ENCODE measurements at regions not wholly inside any gene's neighbourhood (a gene's known extent, or its start where the extent isn't known, plus 50 kb on each side); places are given as distances from the start of the nearest gene placed in this dataset.

DNA sequence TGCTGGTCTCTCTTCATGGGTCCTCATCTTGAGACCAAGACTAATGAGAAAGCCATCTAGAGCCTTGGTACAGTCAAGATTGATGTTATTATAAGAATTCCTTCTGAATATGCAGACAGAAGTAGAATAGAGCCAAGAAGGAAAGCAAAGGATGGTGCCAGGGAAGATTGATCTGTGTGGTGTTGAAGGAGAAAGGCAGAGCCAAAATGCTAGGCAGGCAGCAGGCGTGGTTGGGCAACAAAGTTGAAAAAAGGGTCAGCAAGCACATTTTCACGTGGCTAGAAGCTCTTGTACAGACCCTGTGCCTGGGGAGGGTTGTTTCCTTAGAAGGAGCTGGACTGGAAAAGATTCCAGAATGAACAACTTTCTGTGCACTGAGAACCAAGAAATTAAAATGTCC lies 319.7 kb upstream of the ARGLU1 start:
- FAIRE-seq (no peak), DNase-seq (ENCODE audit: low read depth) (peak; percentile 9)
- Histone ChIP-seq H3K27me3 (ENCODE audit: insufficient read depth, low read length) (no peaks in the 10 kb centered on the region), H3K4me3 (ENCODE audit: insufficient read depth, low read depth, low read length) (no peak overlapping the region), H3K27ac (ENCODE audit: low read depth, low read length) (no peak overlapping the region), H3K36me3 (ENCODE audit: insufficient read depth, low read length) (no peaks in the 10 kb centered on the region), H3K4me2 (ENCODE audit: low read length) (no peak overlapping the region), H3K9me3 (ENCODE audit: insufficient read depth, low read depth, low read length) (peaks cover 5% of the 10 kb centered on the region), H3K79me2 (ENCODE audit: insufficient read depth, low read length) (no peaks in the 10 kb centered on the region), H3K4me1 (ENCODE audit: insufficient read depth, low read length) (no peaks in the 10 kb centered on the region), H2AFZ (ENCODE audit: low read depth, low read length) (no peak overlapping the region), H4K20me1 (ENCODE audit: insufficient read depth, low read length) (no peaks in the 10 kb centered on the region), H3K9ac (ENCODE audit: low read length) (no peak overlapping the region)
- no peak overlapping the region for H3K27ac Mint-ChIP-seq (ENCODE audit: unreplicated experiment)
- TF ChIP-seq CTCF (IDR thresholded peaks at IDR 0.05; ENCODE audit: insufficient read depth, low read depth, low read length) (no peak), EZH2 (IDR thresholded peaks at IDR 0.05; ENCODE audit: insufficient read depth, low read length) (no peak)
- no peaks in the 10 kb centered on the region for H3K27me3 Mint-ChIP-seq (ENCODE audit: low read depth, unreplicated experiment)
- no peaks in the 10 kb centered on the region for H3K36me3 Mint-ChIP-seq (ENCODE audit: low read depth, unreplicated experiment)
- H3K4me3 Mint-ChIP-seq (ENCODE audit: unreplicated experiment), result no peak overlapping the region
- H3K4me1 Mint-ChIP-seq (ENCODE audit: low read depth, unreplicated experiment), result no peaks in the 10 kb centered on the region
- no peaks in the 10 kb centered on the region for H3K9me3 Mint-ChIP-seq (ENCODE audit: unreplicated experiment)

GRCh38 chr13:106883976-106884375 lies 316.0 kb upstream of the ARGLU1 start:
- DNase-seq (ENCODE audit: low read depth) (no peak), FAIRE-seq (no peak)
- H3K4me2 ChIP-seq (ENCODE audit: low read length), result no peak overlapping the region
- Mint-ChIP-seq H3K27ac (ENCODE audit: unreplicated experiment) (no peak overlapping the region), H3K27me3 (ENCODE audit: low read depth, unreplicated experiment) (no peaks in the 10 kb centered on the region), H3K4me3 (ENCODE audit: unreplicated experiment) (no peak overlapping the region), H3K36me3 (ENCODE audit: low read depth, unreplicated experiment) (no peaks in the 10 kb centered on the region), H3K4me1 (ENCODE audit: low read depth, unreplicated experiment) (no peaks in the 10 kb centered on the region), H3K9me3 (ENCODE audit: unreplicated experiment) (no peaks in the 10 kb centered on the region)
- no peaks in the 10 kb centered on the region for H3K27me3 ChIP-seq (ENCODE audit: insufficient read depth, low read length)
- no peak overlapping the region for H3K4me3 ChIP-seq (ENCODE audit: insufficient read depth, low read depth, low read length)
- TF ChIP-seq EZH2 (IDR thresholded peaks at IDR 0.05; ENCODE audit: insufficient read depth, low read length), result no peak
- TF ChIP-seq CTCF (IDR thresholded peaks at IDR 0.05; ENCODE audit: insufficient read depth, low read depth, low read length), result no peak
- no peaks in the 10 kb centered on the region for H3K4me1 ChIP-seq (ENCODE audit: insufficient read depth, low read length)
- H3K36me3 ChIP-seq (ENCODE audit: insufficient read depth, low read length), result no peaks in the 10 kb centered on the region
- H3K27ac ChIP-seq (ENCODE audit: low read depth, low read length), result no peak overlapping the region
- H2AFZ ChIP-seq (ENCODE audit: low read depth, low read length), result no peak overlapping the region
- H4K20me1 ChIP-seq (ENCODE audit: insufficient read depth, low read length), result no peaks in the 10 kb centered on the region
- peaks cover 3% of the 10 kb centered on the region for H3K9me3 ChIP-seq (ENCODE audit: insufficient read depth, low read depth, low read length)
- no peaks in the 10 kb centered on the region for H3K79me2 ChIP-seq (ENCODE audit: insufficient read depth, low read length)
- no peak overlapping the region for H3K9ac ChIP-seq (ENCODE audit: low read length)

- H3K4me3 ChIP-seq (ENCODE audit: insufficient read depth, low read depth, low read length), result no peak overlapping the region
- no peak overlapping the region for H3K4me3 Mint-ChIP-seq (ENCODE audit: unreplicated experiment)
These were observed 314.3 kb upstream of the ARGLU1 start for GRCh38 chr13:106882246-106882645.

More at GRCh38 chr13:106882246-106882645, 314.3 kb upstream of the ARGLU1 start:
- H3K4me1 ChIP-seq (ENCODE audit: insufficient read depth, low read length), result no peaks in the 10 kb centered on the region
- H3K4me2 ChIP-seq (ENCODE audit: low read length), result no peak overlapping the region
- no peaks in the 10 kb centered on the region for H4K20me1 ChIP-seq (ENCODE audit: insufficient read depth, low read length)
- DNase-seq (ENCODE audit: low read depth) (no peak), FAIRE-seq (no peak)
- Mint-ChIP-seq H3K27me3 (ENCODE audit: low read depth, unreplicated experiment) (no peaks in the 10 kb centered on the region), H3K4me1 (ENCODE audit: low read depth, unreplicated experiment) (no peaks in the 10 kb centered on the region), H3K27ac (ENCODE audit: unreplicated experiment) (no peak overlapping the region), H3K9me3 (ENCODE audit: unreplicated experiment) (peaks cover 4% of the 10 kb centered on the region), H3K36me3 (ENCODE audit: low read depth, unreplicated experiment) (no peaks in the 10 kb centered on the region)
- no peaks in the 10 kb centered on the region for H3K36me3 ChIP-seq (ENCODE audit: insufficient read depth, low read length)
- no peaks in the 10 kb centered on the region for H3K79me2 ChIP-seq (ENCODE audit: insufficient read depth, low read length)
- no peak overlapping the region for H2AFZ ChIP-seq (ENCODE audit: low read depth, low read length)
- TF ChIP-seq EZH2 (IDR thresholded peaks at IDR 0.05; ENCODE audit: insufficient read depth, low read length), result no peak
- no peak for TF ChIP-seq CTCF (IDR thresholded peaks at IDR 0.05; ENCODE audit: insufficient read depth, low read depth, low read length)
- H3K9ac ChIP-seq (ENCODE audit: low read length), result no peak overlapping the region
- no peaks in the 10 kb centered on the region for H3K27me3 ChIP-seq (ENCODE audit: insufficient read depth, low read length)
- H3K9me3 ChIP-seq (ENCODE audit: insufficient read depth, low read depth, low read length), result no peaks in the 10 kb centered on the region
- H3K27ac ChIP-seq (ENCODE audit: low read depth, low read length), result no peak overlapping the region

Data from astrocyte (in vitro differentiated cells and primary cell).